ENCODE measurements at regions not wholly inside any gene's neighbourhood (a gene's known extent, or its start where the extent isn't known, plus 50 kb on each side); places are given as distances from the start of the nearest gene placed in this dataset.

DNA sequence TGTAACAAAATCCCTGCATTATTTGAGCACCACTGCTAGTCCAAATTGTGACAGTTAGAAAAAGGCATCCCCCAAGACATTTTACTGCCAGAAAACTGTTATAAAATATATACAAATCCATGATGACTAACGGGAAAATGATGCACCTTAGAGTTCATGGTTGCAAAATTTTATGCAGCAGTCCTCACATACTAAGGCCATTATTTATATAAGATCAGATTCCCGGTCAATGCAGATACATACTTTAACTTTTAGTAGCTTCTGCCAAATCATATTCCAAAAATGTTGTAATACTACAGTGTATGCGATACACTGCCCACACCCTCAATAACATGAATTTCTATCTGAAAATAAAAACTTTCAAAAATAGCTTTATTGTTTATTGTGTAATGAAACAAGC, 239.9 kb upstream of the ZNF32 start:
- TF ChIP-seq CTCF (IDR thresholded peaks at IDR 0.05) (no peak), POLR2A (IDR thresholded peaks at IDR 0.05) (no peak)
